ENCODE measurements at regions not wholly inside any gene's neighbourhood (a gene's known extent, or its start where the extent isn't known, plus 50 kb on each side); places are given as distances from the start of the nearest gene placed in this dataset.

DNA sequence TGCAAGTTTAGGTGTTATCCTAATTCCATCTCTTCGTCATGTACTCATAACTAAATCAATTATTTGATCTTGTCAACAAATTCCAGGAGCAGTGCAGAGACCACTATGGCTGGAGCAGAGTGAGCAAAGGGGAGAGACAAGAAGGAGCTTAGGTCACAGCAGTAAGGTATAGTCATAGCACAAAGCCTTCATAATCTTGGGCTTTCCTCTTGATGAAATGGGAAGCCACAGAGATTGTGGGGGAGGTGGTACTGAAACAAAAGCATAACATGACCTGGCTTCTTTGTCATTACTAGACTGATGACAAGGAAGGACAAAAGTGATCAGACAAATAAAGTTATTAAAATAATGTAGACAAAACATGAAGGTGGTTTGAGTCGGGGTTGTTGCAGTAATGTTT is 60.1 kb upstream of the PTGS2 start:
- ChIA-PET POLR2A (no interaction called here), CTCF (ENCODE audit: low intra/inter-chr PET ratio, low total read pairs) (no interaction called here)
- Histone ChIP-seq H3K27ac (ENCODE audit: extremely low read length, insufficient read depth, low read length) (no peak overlapping the region), H3K4me2 (ENCODE audit: low read depth, low read length) (no peak overlapping the region), H4K20me1 (ENCODE audit: insufficient read depth, low read length) (no peaks in the 10 kb centered on the region), H3K4me1 (ENCODE audit: insufficient read depth, low read length) (no peaks in the 10 kb centered on the region), H2AFZ (ENCODE audit: low read length) (no peak overlapping the region), H3K9ac (ENCODE audit: insufficient read depth, low read depth, low read length) (no peak overlapping the region), H3K79me2 (ENCODE audit: insufficient read depth, low read length) (no peaks in the 10 kb centered on the region), H3K36me3 (replicated peaks in 1 of 2; ENCODE audit: control insufficient read depth in 1 of 2, insufficient read depth in 2 of 2, low read length in 2 of 2) (no peaks in the 10 kb centered on the region), H3K4me3 (replicated peaks in 1 of 3; ENCODE audit: insufficient read depth in 1 of 3, low read depth in 2 of 3, low read length in 3 of 3) (no peak overlapping the region), H3K9me3 (ENCODE audit: low read length) (no peaks in the 10 kb centered on the region), H3K27me3 (ENCODE audit: control insufficient read depth in 1 of 2, insufficient read depth in 2 of 2, low read length in 2 of 2) (no peaks in the 10 kb centered on the region)
- ATAC-seq (no peak), DNase-seq (ENCODE audit: low spot score) (no peak), FAIRE-seq (no peak)
- WGBS (ENCODE audit: low lambda C conversion rate) = 4% methylated on average over 2 of the region's 2 CpGs
- intact Hi-C loops (cut with micrococcal nuclease; ENCODE audit: unreplicated experiment) (no loop called here), in situ Hi-C loops (cut with HindIII; ENCODE audit: extremely low pct_ligation_motif_present, low pct_unique_long_range_greater_than_20kb) (no loop called here)
- TF ChIP-seq, protein P1, sequence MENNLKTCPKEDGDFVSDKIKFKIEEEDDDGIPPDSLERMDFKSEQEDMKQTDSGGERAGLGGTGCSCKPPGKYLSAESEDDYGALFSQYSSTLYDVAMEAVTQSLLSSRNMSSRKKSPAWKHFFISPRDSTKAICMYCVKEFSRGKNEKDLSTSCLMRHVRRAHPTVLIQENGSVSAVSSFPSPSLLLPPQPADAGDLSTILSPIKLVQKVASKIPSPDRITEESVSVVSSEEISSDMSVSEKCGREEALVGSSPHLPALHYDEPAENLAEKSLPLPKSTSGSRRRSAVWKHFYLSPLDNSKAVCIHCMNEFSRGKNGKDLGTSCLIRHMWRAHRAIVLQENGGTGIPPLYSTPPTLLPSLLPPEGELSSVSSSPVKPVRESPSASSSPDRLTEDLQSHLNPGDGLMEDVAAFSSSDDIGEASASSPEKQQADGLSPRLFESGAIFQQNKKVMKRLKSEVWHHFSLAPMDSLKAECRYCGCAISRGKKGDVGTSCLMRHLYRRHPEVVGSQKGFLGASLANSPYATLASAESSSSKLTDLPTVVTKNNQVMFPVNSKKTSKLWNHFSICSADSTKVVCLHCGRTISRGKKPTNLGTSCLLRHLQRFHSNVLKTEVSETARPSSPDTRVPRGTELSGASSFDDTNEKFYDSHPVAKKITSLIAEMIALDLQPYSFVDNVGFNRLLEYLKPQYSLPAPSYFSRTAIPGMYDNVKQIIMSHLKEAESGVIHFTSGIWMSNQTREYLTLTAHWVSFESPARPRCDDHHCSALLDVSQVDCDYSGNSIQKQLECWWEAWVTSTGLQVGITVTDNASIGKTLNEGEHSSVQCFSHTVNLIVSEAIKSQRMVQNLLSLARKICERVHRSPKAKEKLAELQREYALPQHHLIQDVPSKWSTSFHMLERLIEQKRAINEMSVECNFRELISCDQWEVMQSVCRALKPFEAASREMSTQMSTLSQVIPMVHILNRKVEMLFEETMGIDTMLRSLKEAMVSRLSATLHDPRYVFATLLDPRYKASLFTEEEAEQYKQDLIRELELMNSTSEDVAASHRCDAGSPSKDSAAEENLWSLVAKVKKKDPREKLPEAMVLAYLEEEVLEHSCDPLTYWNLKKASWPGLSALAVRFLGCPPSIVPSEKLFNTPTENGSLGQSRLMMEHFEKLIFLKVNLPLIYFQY (CRISPR knock-in tag; IDR thresholded peaks at IDR 0.05; ENCODE audit: borderline replicate concordance) = no peak
- TF ChIP-seq ZMYM2 (CRISPR knock-in tag; IDR thresholded peaks at IDR 0.05) (no peak), SP2 (CRISPR knock-in tag; IDR thresholded peaks at IDR 0.05) (no peak), MYC (CRISPR knock-in tag; IDR thresholded peaks at IDR 0.05; ENCODE audit: borderline replicate concordance) (no peak)
- BruUV-seq (replicated peaks) = no TSS peak

DNA sequence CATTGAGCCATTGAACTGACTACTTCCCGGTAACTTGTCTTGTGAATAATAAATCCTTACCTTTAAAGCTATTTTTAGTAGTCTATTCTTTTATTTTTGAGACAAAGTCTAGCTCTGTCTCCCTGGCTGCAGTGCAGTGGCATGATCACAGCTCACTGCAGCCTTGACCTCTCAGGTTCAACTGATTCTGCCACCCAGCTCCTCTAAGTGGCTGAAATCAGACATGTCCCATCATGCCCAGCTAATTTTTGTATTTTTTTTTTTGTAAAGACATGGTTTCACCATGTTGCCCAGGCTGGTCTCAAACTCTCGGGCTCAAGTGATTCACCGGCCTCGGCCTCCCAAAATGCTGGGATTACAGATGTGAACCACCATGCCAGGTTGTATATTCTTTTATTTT is 59.3 kb upstream of the PTGS2 start:
- DNase-seq (ENCODE audit: low spot score) (no peak), FAIRE-seq (no peak), ATAC-seq (no peak)
- intact Hi-C loops (cut with micrococcal nuclease; ENCODE audit: unreplicated experiment) = no loop called here
- Histone ChIP-seq H3K79me2 (ENCODE audit: insufficient read depth, low read length) (no peaks in the 10 kb centered on the region), H3K9me3 (ENCODE audit: low read length) (no peaks in the 10 kb centered on the region), H3K27ac (ENCODE audit: extremely low read length, insufficient read depth, low read length) (no peak overlapping the region), H3K4me1 (ENCODE audit: insufficient read depth, low read length) (no peaks in the 10 kb centered on the region), H2AFZ (ENCODE audit: low read length) (no peak overlapping the region), H3K4me2 (ENCODE audit: low read depth, low read length) (no peak overlapping the region), H3K36me3 (replicated peaks in 1 of 2; ENCODE audit: control insufficient read depth in 1 of 2, insufficient read depth in 2 of 2, low read length in 2 of 2) (no peaks in the 10 kb centered on the region), H3K27me3 (ENCODE audit: control insufficient read depth in 1 of 2, insufficient read depth in 2 of 2, low read length in 2 of 2) (no peaks in the 10 kb centered on the region), H3K9ac (ENCODE audit: insufficient read depth, low read depth, low read length) (no peak overlapping the region), H4K20me1 (ENCODE audit: insufficient read depth, low read length) (no peaks in the 10 kb centered on the region), H3K4me3 (replicated peaks in 1 of 3; ENCODE audit: insufficient read depth in 1 of 3, low read depth in 2 of 3, low read length in 3 of 3) (no peak overlapping the region)
- BruUV-seq (replicated peaks) = no TSS peak
- ChIA-PET CTCF (ENCODE audit: low intra/inter-chr PET ratio, low total read pairs) (no interaction called here), POLR2A (no interaction called here)
- in situ Hi-C loops (cut with HindIII; ENCODE audit: extremely low pct_ligation_motif_present, low pct_unique_long_range_greater_than_20kb) = no loop called here
- WGBS (ENCODE audit: low lambda C conversion rate) = 32% methylated on average over 4 of the region's 4 CpGs
- no peak for TF ChIP-seq SMAD9 (CRISPR knock-in tag; IDR thresholded peaks at IDR 0.05)
- TF ChIP-seq MIER3 (CRISPR knock-in tag; IDR thresholded peaks at IDR 0.05; ENCODE audit: borderline replicate concordance) = no peak
- TF ChIP-seq, protein P2, sequence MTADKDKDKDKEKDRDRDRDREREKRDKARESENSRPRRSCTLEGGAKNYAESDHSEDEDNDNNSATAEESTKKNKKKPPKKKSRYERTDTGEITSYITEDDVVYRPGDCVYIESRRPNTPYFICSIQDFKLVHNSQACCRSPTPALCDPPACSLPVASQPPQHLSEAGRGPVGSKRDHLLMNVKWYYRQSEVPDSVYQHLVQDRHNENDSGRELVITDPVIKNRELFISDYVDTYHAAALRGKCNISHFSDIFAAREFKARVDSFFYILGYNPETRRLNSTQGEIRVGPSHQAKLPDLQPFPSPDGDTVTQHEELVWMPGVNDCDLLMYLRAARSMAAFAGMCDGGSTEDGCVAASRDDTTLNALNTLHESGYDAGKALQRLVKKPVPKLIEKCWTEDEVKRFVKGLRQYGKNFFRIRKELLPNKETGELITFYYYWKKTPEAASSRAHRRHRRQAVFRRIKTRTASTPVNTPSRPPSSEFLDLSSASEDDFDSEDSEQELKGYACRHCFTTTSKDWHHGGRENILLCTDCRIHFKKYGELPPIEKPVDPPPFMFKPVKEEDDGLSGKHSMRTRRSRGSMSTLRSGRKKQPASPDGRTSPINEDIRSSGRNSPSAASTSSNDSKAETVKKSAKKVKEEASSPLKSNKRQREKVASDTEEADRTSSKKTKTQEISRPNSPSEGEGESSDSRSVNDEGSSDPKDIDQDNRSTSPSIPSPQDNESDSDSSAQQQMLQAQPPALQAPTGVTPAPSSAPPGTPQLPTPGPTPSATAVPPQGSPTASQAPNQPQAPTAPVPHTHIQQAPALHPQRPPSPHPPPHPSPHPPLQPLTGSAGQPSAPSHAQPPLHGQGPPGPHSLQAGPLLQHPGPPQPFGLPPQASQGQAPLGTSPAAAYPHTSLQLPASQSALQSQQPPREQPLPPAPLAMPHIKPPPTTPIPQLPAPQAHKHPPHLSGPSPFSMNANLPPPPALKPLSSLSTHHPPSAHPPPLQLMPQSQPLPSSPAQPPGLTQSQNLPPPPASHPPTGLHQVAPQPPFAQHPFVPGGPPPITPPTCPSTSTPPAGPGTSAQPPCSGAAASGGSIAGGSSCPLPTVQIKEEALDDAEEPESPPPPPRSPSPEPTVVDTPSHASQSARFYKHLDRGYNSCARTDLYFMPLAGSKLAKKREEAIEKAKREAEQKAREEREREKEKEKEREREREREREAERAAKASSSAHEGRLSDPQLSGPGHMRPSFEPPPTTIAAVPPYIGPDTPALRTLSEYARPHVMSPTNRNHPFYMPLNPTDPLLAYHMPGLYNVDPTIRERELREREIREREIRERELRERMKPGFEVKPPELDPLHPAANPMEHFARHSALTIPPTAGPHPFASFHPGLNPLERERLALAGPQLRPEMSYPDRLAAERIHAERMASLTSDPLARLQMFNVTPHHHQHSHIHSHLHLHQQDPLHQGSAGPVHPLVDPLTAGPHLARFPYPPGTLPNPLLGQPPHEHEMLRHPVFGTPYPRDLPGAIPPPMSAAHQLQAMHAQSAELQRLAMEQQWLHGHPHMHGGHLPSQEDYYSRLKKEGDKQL (CRISPR knock-in tag; IDR thresholded peaks at IDR 0.05; ENCODE audit: low read depth) = no peak
- no peak for TF ChIP-seq ONECUT2 (CRISPR knock-in tag; IDR thresholded peaks at IDR 0.05)
- no peak for TF ChIP-seq SOX13 (IDR thresholded peaks at IDR 0.05)
- TF ChIP-seq SOX13 (CRISPR knock-in tag; conservative IDR thresholded peaks at IDR 0.05 in 1 of 2, IDR thresholded peaks at IDR 0.05 in 1 of 2) = no peak
